OCI-LY3 (cell line): ENCODE measurements at regions not wholly inside any gene's neighbourhood (a gene's known extent, or its start where the extent isn't known, plus 50 kb on each side); places are given as distances from the start of the nearest gene placed in this dataset.

Experiments
- EZH2phosphoT487 ChIP-seq: fragments of 200-600 bp; shearing (Covaris generic); IDR thresholded peaks from 2 replicates; pipeline ENCODE4 v1.6.1; 2018; ENCODE audit warnings: antibody characterized with exemption, mixed run types, low read depth
- TF ChIP-seq, protein P1 (sequence below): fragments of 200-600, 300-600 bp; sonication (generic); IDR thresholded peaks from 2 replicates; pipeline ENCODE4 v1.5.1; 2014; ENCODE audit warnings: antibody characterized with exemption, low read length, low read depth

DNA sequence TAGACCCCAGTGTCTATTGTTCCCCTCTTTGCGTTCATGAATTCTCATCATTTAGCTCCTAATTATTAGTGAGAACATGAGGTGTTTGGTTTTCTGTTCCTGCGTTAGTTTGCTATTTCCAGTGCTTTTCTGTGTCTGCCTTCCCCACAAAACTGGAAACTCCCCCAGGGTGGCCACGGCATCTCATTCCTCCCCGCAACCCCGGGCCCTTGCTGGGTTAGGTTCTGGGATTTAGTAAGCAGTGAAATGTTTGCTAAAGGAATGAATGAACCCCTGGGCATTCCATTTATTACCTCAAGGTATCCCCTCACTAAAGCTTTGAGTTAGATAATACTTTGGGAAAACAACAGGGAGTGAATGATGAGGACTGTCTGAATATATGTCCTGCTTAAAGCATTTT is 142.9 kb downstream of the GLUL start:
- TF ChIP-seq, protein P1, sequence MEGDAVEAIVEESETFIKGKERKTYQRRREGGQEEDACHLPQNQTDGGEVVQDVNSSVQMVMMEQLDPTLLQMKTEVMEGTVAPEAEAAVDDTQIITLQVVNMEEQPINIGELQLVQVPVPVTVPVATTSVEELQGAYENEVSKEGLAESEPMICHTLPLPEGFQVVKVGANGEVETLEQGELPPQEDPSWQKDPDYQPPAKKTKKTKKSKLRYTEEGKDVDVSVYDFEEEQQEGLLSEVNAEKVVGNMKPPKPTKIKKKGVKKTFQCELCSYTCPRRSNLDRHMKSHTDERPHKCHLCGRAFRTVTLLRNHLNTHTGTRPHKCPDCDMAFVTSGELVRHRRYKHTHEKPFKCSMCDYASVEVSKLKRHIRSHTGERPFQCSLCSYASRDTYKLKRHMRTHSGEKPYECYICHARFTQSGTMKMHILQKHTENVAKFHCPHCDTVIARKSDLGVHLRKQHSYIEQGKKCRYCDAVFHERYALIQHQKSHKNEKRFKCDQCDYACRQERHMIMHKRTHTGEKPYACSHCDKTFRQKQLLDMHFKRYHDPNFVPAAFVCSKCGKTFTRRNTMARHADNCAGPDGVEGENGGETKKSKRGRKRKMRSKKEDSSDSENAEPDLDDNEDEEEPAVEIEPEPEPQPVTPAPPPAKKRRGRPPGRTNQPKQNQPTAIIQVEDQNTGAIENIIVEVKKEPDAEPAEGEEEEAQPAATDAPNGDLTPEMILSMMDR: no peak
- TF ChIP-seq EZH2phosphoT487: no peak
